GM19240 (cell line): ENCODE measurements at regions not wholly inside any gene's neighbourhood (a gene's known extent, or its start where the extent isn't known, plus 50 kb on each side); places are given as distances from the start of the nearest gene placed in this dataset.
"Not testable (repeated sequence)": the region's sequence is repeated elsewhere in the genome, so short reads cannot be mapped to it uniquely, and the experiment has no call there.

Source experiments
- DNase-seq: peaks from one replicate; pipeline ENCODE4 v3.0.0; 2011; ENCODE audit warnings: low spot score; ENCODE audit not compliant: insufficient read length

DNA sequence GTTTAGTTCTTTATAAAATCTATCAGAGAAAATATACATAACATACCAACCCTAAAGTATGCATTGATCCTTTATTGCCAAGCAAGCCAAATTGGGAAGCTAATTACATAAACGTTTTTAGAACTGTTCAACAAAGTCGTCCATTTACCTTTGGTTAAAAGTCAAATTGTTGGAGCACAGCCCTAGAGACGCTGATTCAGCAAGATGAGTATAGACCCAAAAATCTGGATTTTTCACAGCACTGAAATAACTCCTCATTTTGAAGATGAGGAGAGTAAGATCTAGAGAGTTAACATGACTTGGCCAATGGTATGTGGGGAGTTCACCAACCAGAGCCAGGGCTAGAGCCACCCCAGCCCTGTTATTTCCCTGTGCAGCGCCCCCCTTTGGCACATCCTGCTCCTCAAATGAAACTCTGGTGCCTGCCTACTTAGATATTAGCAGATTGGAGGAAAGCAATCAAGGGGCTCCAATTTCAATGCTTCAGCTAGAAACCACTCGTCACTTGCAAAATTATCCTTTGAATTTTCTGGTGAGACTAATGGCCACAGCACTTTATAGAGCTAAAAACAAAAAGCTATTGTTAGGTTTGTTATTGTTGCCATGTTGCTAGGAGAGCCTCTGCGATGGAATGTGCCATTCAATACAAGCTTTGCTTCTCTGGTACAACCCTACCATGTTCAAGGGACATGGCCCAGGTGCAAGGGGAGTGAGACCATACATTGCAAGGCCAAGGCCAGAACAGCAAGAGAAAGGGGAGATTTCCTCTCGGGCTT lies 132.6 kb upstream of the ZEB1 start:
- no peak for DNase-seq

DNA sequence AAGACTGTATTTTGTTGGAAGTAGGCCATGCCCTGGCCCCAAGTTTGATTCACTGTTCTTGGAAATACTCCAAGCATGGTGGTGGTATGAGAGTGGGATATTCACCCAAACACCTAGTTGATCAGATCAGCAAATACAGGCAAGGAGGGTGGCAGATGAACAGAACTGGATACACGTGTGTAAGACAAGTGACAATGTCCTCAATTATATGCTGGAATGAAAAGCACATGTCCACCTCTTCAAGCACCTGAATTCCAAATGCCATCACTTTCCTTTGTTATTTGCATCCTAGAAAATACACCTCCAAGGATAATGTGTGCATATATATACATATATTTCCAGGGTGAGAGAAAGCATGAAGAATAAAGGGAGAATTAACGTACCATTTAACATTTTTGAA lies 131.8 kb upstream of the ZEB1 start:
- no peak for DNase-seq

DNA sequence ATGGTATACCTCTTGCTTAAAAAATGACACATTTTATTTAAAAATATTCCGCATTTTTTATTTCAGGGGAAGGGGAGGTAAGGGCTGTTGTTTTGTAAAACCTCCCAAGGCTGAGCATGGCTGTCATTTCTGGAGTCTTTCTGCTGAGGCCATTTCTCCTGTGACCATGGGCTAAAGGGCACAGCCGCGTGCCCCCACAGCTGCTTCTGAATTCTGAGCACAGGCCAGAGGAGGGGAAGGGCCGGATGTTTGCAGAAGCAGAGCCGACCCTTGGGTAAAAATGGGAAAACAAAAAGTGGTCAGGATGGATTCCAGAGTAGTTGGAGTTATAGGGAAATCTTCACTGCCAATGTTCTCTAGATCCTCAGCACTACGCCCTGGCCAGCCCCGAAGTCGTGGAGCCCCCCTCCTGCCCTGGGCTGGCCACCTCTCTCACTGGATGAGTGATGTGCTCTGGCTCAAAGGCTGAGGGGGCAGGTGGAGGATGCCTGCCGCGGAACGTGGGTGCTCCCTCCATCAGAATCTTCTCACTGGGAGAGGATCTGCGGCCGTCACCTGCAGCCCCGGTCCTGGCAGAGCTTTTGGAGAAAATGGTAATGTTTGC lies 131.3 kb upstream of the ZEB1 start:
- DNase-seq = no peak

GRCh38 chr10:31188792-31189406 lies 130.1 kb upstream of the ZEB1 start:
- DNase-seq = no peak

DNA sequence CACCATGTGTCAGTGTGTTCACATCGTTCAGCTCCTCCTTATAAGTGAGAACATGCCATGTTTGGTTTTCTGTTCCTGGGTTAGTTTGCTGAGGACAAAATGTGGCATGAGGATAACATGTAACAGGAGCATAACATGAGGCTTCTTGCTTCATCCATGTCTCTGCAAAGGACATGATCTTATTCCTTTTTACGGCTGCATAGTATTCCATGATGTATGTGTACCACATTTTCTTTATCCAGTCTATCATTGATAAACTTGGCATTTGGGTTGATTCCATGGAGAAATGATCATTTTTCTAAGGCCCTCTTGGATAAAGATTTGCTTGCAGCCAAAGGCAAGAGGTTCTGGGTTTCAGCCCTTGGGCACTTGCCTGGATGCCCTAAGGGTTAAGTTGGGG lies 128.5 kb upstream of the ZEB1 start:
- no peak for DNase-seq

- no peak for DNase-seq
Measured at GRCh38 chr10:31192475-31192874, 126.5 kb upstream of the ZEB1 start.

DNA sequence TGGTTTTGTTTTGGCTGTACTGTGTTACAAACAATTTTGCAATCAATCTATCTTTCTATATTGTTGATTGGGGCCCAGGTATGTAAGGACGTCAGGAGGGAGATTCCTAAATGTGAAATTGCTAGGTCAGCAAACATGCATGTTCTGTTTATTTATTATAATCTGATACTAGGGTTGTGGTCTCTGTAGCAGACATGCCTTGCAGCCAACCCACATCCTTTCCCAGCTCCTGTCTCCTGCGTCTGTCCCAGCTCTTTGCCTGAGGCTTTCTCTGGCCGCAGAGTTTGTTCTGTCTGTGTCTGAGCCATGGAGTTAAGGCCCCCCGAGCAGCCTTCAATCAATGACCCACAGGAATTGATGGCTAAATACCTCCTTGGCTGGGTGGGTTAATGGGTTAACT lies 124.0 kb upstream of the ZEB1 start:
- DNase-seq = no peak

DNA sequence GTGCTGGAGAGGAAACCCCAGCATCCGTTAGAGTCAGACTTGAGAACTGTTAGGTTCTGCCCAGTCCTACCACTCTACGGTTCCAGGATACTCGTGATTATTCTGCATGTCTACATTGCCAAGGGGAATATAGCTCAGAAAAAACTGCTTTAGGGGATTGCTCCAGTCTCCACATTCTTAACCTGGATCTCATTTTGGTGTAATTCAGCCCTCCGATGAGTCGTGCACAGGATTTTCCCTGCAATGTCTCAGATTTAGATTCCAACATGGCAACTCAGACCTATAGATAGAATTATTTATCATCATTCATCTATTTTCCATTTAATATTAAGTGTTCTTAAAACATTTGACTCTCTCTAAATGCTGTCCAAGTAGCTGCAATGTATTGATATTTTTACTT lies 121.1 kb upstream of the ZEB1 start:
- DNase-seq = no peak

- no peak for DNase-seq
Measured at GRCh38 chr10:31204090-31204489, 114.9 kb upstream of the ZEB1 start.

DNA sequence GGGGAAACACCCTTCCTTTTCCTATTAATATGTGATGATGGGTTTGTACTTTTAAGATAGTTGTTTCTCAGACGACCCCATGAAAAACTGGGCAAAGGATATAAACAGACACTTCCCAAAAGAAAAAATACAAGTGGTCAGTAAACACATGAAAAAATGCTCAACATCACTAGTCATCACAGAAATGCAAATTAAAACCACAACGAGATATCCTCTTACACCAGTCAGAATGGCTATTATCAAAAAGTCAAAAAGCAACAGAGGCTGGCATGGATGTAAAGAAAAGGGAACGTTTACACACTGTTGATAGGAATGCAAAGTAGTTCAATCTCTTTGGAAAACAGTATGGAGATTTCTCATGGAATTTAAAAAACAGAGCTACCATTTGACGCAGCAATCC lies 111.4 kb upstream of the ZEB1 start:
- no peak for DNase-seq

DNA sequence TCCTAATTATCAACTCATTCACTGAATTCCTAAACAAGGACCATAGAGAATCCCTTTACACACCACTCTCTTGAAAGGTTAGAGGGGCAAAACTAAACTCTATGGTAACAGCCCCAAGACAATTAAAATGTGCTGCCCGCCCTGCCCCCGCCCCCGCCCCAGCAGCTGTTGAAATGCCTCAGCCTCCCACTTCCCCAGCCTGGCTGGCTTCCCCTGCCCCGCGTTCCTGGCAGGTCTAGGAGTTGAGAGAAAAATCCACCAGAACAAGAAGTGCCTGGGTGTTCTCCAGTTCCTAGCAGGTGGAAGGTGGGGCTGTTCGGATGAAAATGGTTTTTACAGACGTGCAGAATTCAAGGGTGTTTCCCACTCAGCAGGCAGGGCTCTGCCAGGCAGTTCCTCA lies 109.5 kb upstream of the ZEB1 start:
- DNase-seq = no peak

GRCh38 chr10:31210190-31210589 lies 108.8 kb upstream of the ZEB1 start:
- DNase-seq = no peak

DNA sequence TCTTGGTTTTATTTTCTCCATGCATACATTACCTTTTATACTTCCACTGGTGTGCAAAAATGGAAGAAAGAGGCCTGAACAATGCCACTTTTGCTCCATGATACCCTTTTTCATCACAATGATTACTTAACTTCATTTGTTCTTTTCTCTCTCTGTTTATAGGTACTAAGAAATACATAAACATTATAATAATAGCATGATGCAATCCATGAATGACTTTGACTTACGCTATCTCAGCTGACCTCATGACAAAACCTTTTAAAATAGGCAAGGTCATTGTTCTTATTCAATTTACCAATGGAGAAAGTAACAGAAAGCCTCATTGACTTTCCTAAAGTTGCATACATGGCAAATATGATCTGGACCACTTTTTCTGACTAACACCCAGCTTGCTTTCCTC lies 105.1 kb upstream of the ZEB1 start:
- no peak for DNase-seq

GRCh38 chr10:31215052-31215451 lies 104.0 kb upstream of the ZEB1 start:
- DNase-seq = no peak

DNA sequence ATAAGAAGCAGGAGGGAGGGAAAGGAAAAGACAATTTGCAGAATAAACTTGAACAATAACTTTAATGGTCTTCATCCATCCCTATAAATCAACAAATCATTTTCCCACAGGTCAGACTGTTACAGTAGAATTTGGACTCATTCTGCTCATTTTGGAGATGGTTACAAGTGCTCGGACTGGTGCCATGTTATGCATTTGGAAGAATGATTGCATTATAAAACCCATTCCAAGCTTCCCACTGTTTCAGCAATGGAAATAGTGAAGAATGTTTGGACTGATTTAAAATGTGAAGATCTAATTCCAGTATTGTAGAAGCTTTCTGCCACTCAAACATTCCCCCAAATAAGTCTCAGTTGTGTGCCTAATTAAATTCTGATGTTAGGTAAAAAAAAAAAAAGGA lies 99.7 kb upstream of the ZEB1 start:
- DNase-seq = no peak

GRCh38 chr10:31228780-31229179 lies 90.2 kb upstream of the ZEB1 start:
- DNase-seq = not testable (repeated sequence)

DNA sequence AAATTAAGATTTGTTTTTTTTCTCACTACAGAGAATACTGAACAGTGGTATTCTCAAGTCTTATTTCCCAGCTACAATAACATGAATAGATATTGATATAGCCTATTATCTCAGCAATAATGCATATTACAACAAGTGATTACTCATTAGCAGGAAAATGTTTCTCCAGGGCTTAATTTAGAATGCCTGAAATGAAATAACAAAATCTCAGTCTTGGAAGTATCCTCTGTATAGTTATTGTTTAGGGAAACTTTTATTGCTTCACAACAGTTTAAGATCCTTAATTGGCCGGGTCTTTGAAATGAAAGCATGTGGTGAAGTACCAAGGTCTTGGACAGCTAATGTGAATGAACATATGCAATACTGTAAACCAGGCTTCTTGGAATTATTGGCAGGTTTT lies 79.1 kb upstream of the ZEB1 start:
- no peak for DNase-seq

- no peak for DNase-seq
Measured at GRCh38 chr10:31242902-31243301, 76.1 kb upstream of the ZEB1 start.

DNA sequence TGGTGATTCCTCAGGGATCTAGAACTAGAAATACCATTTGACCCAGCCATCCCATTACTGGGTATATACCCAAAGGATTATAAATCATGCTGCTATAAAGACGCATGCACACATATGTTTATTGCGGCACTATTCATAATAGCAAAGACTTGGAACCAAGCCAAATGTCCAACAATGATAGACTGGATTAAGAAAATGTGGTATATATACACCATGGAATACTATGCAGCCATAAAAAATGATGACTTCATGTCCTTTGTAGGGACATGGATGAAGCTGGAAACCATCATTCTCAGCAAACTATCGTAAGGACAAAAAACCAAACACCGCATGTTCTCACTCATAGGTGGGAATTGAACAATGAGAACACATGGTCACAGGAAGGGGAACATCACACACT lies 67.9 kb upstream of the ZEB1 start:
- DNase-seq = not testable (repeated sequence)

GRCh38 chr10:31253237-31253636 lies 65.8 kb upstream of the ZEB1 start:
- DNase-seq = no peak

- DNase-seq = no peak
Measured at GRCh38 chr10:31261511-31262311, 57.3 kb upstream of the ZEB1 start.

DNA sequence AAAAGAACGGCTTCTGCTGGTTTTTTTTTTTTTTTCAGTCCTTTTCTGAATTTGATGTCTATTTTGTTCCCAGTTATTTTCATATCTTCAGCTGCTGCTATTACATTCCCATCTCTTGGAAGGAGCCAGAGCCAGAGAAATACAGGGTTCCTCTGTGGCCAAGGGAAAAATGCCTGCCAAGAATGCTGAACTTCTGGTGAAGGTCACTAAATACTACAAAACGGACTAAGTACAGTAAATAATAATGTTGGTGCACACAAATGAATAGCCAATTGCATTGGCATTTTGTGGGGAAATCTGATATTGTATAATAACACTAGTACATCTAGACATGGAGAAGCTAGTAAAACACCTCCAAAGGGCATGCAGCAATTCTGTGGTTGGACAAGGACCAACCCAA lies 56.3 kb upstream of the ZEB1 start:
- no peak for DNase-seq
